ENCODE measurements at regions not wholly inside any gene's neighbourhood (a gene's known extent, or its start where the extent isn't known, plus 50 kb on each side); places are given as distances from the start of the nearest gene placed in this dataset.

DNA sequence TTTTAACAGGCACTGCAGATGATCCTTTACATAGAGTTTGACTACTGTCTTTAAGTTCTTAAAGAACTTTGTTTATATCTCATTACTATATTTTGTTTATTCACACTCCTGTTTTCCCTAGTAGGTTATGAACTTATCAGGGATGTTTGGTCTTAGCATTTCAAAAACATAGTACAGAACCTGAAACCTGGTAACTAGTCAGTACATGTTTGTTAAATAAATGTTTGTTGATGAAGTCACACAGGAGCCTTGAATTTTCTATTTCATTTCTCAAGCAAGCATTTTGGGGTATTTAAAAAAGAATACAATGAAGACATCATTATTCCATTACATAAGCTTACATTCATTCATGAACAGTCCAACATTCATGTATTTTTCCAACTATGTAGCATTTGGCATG is 280.3 kb upstream of the ZSWIM2 start:
- Histone ChIP-seq H3K4me1 (no peaks in the 10 kb centered on the region), H3K27ac (no peak overlapping the region), H3K36me3 (no peaks in the 10 kb centered on the region), H3K27me3 (no peaks in the 10 kb centered on the region), H3K4me3 (no peak overlapping the region), H3K9me3 (no peaks in the 10 kb centered on the region)
- intact Hi-C loops (cut with DNase I): no loop called here
- TF ChIP-seq, protein P1, sequence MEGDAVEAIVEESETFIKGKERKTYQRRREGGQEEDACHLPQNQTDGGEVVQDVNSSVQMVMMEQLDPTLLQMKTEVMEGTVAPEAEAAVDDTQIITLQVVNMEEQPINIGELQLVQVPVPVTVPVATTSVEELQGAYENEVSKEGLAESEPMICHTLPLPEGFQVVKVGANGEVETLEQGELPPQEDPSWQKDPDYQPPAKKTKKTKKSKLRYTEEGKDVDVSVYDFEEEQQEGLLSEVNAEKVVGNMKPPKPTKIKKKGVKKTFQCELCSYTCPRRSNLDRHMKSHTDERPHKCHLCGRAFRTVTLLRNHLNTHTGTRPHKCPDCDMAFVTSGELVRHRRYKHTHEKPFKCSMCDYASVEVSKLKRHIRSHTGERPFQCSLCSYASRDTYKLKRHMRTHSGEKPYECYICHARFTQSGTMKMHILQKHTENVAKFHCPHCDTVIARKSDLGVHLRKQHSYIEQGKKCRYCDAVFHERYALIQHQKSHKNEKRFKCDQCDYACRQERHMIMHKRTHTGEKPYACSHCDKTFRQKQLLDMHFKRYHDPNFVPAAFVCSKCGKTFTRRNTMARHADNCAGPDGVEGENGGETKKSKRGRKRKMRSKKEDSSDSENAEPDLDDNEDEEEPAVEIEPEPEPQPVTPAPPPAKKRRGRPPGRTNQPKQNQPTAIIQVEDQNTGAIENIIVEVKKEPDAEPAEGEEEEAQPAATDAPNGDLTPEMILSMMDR (IDR thresholded peaks at IDR 0.05): no peak
- ATAC-seq (no peak), DNase-seq (no peak)

DNA sequence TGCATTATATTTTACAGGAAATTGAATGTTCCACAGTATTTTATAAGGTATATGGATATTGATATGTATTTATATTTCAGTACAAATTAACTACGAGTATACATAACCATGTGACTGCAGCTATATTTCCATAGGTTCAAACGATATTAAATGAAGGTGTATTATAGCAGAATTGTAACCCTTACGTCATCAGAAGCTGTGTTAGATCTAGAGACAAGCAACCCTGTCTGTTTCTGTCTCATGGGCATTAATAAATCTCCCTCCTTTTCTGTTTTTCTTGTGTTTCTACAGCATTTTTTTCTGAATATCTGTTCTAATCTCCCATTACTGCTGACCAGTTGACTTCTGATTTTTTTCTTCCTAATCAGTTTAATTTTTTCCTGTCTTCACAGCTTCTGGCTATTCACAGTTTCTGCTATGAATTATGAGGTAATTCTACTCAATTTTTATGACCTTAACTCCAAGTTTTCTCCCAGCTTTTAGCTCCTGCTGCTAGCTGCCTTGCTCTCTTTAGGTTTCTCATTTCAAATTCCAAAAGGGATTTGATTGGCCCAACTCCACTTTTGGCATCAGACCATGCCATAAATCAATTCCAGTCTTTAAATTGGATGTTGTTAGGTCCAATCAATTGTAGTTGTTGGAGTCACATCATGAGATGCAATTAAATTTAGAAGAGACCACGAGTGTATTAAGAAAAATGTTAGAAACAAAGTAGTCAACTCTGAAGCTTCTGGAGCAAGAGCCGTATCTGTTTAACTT is 277.5 kb upstream of the ZSWIM2 start:
- Histone ChIP-seq H3K36me3 (no peaks in the 10 kb centered on the region), H3K4me3 (no peak overlapping the region), H3K4me1 (no peaks in the 10 kb centered on the region), H3K9me3 (no peaks in the 10 kb centered on the region), H3K27me3 (no peaks in the 10 kb centered on the region), H3K27ac (no peak overlapping the region)
- TF ChIP-seq, protein P1 (IDR thresholded peaks at IDR 0.05): no peak
- no peak for ATAC-seq
- intact Hi-C loops (cut with DNase I): no loop called here
- no peak for DNase-seq

DNA sequence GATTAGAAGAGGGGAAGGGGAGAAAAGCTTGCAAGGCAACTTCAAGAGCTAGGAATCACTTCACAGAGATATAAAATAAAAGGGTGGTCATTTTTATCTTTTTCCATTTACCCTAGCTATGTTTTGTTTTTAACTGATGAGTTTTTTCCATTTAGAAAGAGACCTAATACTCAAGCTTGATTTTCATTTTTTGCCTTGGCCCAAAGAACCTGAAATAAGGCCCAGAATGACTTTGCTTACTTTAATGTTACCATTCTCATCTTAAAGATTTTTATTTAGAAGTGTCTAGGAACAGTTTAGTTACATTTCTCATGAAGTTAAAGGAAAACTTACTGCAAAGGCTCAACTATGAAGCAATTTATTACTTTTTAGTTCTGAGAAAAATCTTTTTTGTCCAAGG is 276.3 kb upstream of the ZSWIM2 start:
- no peak for ATAC-seq
- TF ChIP-seq, protein P1 (IDR thresholded peaks at IDR 0.05): no peak
- no peak overlapping the region for H3K27ac ChIP-seq
- H3K36me3 ChIP-seq: no peaks in the 10 kb centered on the region
- H3K4me1 ChIP-seq: no peaks in the 10 kb centered on the region
- no peak for DNase-seq
- no peaks in the 10 kb centered on the region for H3K9me3 ChIP-seq
- intact Hi-C loops (cut with DNase I): no loop called here
- H3K4me3 ChIP-seq: no peak overlapping the region
- H3K27me3 ChIP-seq: no peaks in the 10 kb centered on the region

DNA sequence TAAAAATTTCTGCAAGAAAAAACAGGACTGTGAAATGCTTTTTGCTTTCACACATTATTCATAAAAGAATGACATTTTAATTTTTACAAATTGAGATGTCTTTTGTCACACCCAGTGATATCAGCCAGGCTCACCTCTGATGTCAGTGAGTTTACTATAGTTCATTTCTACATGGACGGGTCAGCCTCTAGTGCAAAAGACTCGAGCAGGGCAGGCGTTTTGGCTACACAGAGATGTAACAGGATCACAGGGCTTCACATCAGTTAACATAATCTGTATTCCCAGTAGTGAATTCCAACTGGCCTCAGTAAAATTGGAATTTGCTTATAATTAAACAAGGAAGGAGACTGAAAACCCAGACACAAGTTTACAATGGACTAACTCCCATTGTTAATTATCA is 275.6 kb upstream of the ZSWIM2 start:
- Histone ChIP-seq H3K27ac (no peak overlapping the region), H3K36me3 (no peaks in the 10 kb centered on the region), H3K4me1 (no peaks in the 10 kb centered on the region), H3K9me3 (no peaks in the 10 kb centered on the region), H3K27me3 (no peaks in the 10 kb centered on the region), H3K4me3 (no peak overlapping the region)
- ATAC-seq (no peak), DNase-seq (no peak)
- intact Hi-C loops (cut with DNase I): no loop called here
- TF ChIP-seq, protein P1 (IDR thresholded peaks at IDR 0.05): no peak

DNA sequence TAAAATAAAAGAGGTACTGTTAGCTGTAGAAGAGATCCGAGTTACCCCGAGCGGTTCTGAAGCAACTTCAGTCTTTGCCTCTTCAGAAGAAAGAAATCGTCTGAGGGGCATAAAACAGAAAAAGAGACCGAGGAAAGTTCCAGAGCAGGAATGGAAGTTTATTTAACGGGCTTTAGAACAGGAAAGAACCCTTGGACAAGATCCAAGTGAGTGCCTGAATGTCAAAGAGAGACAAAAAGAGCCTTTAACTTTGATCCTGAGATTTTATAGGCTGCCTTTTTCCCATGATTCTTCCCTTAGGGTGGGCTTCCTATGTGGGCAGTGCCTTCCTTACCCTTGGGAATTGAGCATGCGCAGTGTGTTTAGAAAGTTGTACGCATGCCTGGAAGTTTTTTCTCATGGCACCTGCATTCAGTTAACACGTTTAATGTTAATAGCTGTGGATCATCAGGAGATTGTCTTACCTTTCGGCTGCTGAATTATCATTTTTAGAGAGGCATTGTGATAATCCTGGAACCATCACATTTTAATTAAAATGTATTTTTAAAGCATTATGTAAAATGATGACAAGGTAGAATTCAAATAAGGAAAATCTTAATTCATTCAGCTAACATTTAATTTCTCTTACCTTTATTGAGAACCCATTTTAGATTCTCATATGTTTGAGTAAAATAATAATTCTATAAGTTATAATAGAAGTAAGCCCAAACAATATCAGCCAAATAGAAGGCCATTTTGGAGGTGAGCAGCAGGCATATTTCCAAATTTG is 269.5 kb upstream of the ZSWIM2 start:
- TF ChIP-seq, protein P1 (IDR thresholded peaks at IDR 0.05): no peak
- Histone ChIP-seq H3K4me1 (no peaks in the 10 kb centered on the region), H3K27ac (no peak overlapping the region), H3K36me3 (no peaks in the 10 kb centered on the region), H3K27me3 (no peaks in the 10 kb centered on the region), H3K4me3 (no peak overlapping the region), H3K9me3 (no peaks in the 10 kb centered on the region)
- intact Hi-C loops (cut with DNase I): no loop called here
- DNase-seq (no peak), ATAC-seq (no peak)
